IMR-90 (cell line): ENCODE measurements at regions not wholly inside any gene's neighbourhood (a gene's known extent, or its start where the extent isn't known, plus 50 kb on each side); places are given as distances from the start of the nearest gene placed in this dataset.

Experiments
- ATAC-seq: fragments of 200-7000 bp; cut with Tn5 transposase; 2 replicates; pipeline ENCODE4 v1.9.1; 2020; ENCODE audit warnings: low read depth, mild to moderate bottlenecking, moderate library complexity
- BruUV-seq: library from RNA; stranded (reverse); fragments of 400-500 nt; replicated peaks from 2 replicates; lab custom pipeline; 2021; lab: Mats Ljungman, UMichigan
- CTCF ChIA-PET: fragments of 300-600 bp; formaldehyde crosslinking; extraction: SDS; loops from one replicate; lab custom pipeline; 2021; ENCODE audit warnings: antibody characterized with exemption; lab: Yijun Ruan, JAX
- POLR2A ChIA-PET: fragments of 300-600 bp; sonication (Branson Sonifier 250); formaldehyde crosslinking; loops from one replicate; lab custom pipeline; 2022; ENCODE audit warnings: antibody characterized with exemption; ENCODE audit not compliant: unreplicated experiment; lab: Charles Lee
- DNase-seq: peaks from one replicate; pipeline ENCODE4 v3.0.0; 2013
- H2AFZ ChIP-seq: replicated peaks from 2 replicates; pipeline ENCODE3; 2013; ENCODE audit warnings: low read length, mild to moderate bottlenecking; ENCODE audit not compliant: poor library complexity
- H2AK5ac ChIP-seq: 2 replicates; pipeline ENCODE4 v1.6.1; 2013; ENCODE audit warnings: low read depth, low read length, inconsistent platforms
- H2AK9ac ChIP-seq: replicated peaks from 2 replicates; pipeline ENCODE3; 2013; ENCODE audit warnings: mild to moderate bottlenecking, low read depth, low read length, moderate library complexity; ENCODE audit not compliant: poor library complexity
- H2BK120ac ChIP-seq: 2 replicates; pipeline ENCODE4 v1.6.1; 2013; ENCODE audit warnings: low read depth, low read length, inconsistent platforms
- H2BK15ac ChIP-seq: 3 replicates; pipeline ENCODE4 v1.6.1; 2013; ENCODE audit warnings: low read depth, low read length, inconsistent platforms
- H2BK20ac ChIP-seq: 2 replicates; pipeline ENCODE4 v1.6.1; 2013; ENCODE audit warnings: low read depth, mild to moderate bottlenecking, inconsistent platforms, low read length, moderate library complexity
- H2BK5ac ChIP-seq: 2 replicates; pipeline ENCODE4 v1.6.1; 2013; ENCODE audit warnings: mild to moderate bottlenecking, low read depth, low read length, inconsistent platforms; ENCODE audit not compliant: poor library complexity, severe bottlenecking
- H3K14ac ChIP-seq: replicated peaks from 2 replicates; pipeline ENCODE4 v1.6.1; 2013; ENCODE audit warnings: low read depth, low read length, inconsistent platforms
- H3K18ac ChIP-seq: 2 replicates; pipeline ENCODE4 v1.6.1; 2013; ENCODE audit warnings: low read depth, low read length, control low read depth
- H3K23ac ChIP-seq: 2 replicates; pipeline ENCODE4 v1.6.1; 2013; ENCODE audit warnings: low read depth, low read length, inconsistent platforms
- H3K27ac ChIP-seq: 2 replicates; pipeline ENCODE4 v1.5.1; 2013; ENCODE audit warnings: mild to moderate bottlenecking, control low read depth, low read length; ENCODE audit not compliant: insufficient read depth
- H3K27me3 ChIP-seq: 2 replicates; pipeline ENCODE4 v1.6.1; 2013; ENCODE audit warnings: low read length; ENCODE audit not compliant: control insufficient read depth, insufficient read depth
- H3K36me3 ChIP-seq: 2 replicates; pipeline ENCODE4 v1.6.1; 2013; ENCODE audit warnings: low read length, mixed read lengths; ENCODE audit not compliant: control insufficient read depth, insufficient read depth
- H3K4ac ChIP-seq: 2 replicates; pipeline ENCODE4 v1.6.1; 2013; ENCODE audit warnings: low read depth, low read length, inconsistent platforms
- H3K4me1 ChIP-seq: 2 replicates; pipeline ENCODE4 v1.6.1; 2013; ENCODE audit warnings: low read length, mixed read lengths; ENCODE audit not compliant: control insufficient read depth, insufficient read depth
- H3K4me2 ChIP-seq: 2 replicates; pipeline ENCODE4 v1.6.1; 2013; ENCODE audit warnings: low read depth, mild to moderate bottlenecking, control low read depth, low read length, moderate library complexity
- H3K4me3 ChIP-seq: 2 replicates; pipeline ENCODE4 v1.5.1; 2013; ENCODE audit warnings: low read depth, mild to moderate bottlenecking, control low read depth, low read length, moderate library complexity; ENCODE audit not compliant: insufficient read depth
- H3K56ac ChIP-seq: 2 replicates; pipeline ENCODE4 v1.6.1; 2013; ENCODE audit warnings: low read length, inconsistent platforms; ENCODE audit not compliant: insufficient read depth; ENCODE audit errors: extremely low read depth
- H3K79me1 ChIP-seq, 2 experiments: 2 replicates each; pipeline ENCODE4 v1.6.1; 2013; ENCODE audit warnings: low read length in 2 of 2, inconsistent platforms in 1 of 2, low read depth in 1 of 2
- H3K9ac ChIP-seq: 2 replicates; pipeline ENCODE4 v1.6.1; 2013; ENCODE audit warnings: low read depth, low read length, control low read depth
- H3K9me1 ChIP-seq: 2 replicates; pipeline ENCODE4 v1.6.1; 2013; ENCODE audit warnings: low read length, inconsistent platforms; ENCODE audit not compliant: insufficient read depth
- H3K9me3 ChIP-seq: 2 replicates; pipeline ENCODE4 v1.6.1; 2013; ENCODE audit warnings: low read length; ENCODE audit not compliant: control insufficient read depth, insufficient read depth
- H4K20me1 ChIP-seq: 2 replicates; pipeline ENCODE4 v1.6.1; 2013; ENCODE audit warnings: low read length, inconsistent platforms; ENCODE audit not compliant: insufficient read depth
- H4K5ac ChIP-seq: 2 replicates; pipeline ENCODE4 v1.6.1; 2013; ENCODE audit warnings: mild to moderate bottlenecking, low read depth, low read length, control low read depth
- H4K8ac ChIP-seq, 2 experiments: 2 replicates each; pipeline ENCODE4 v1.6.1; 2013; ENCODE audit warnings: low read depth in 2 of 2, low read length in 2 of 2, control low read depth in 1 of 2, inconsistent platforms in 1 of 2
- H4K91ac ChIP-seq: 2 replicates; pipeline ENCODE4 v1.6.1; 2013; ENCODE audit warnings: low read depth, low read length, inconsistent platforms; ENCODE audit not compliant: insufficient read depth
- BHLHE40 ChIP-seq: fragments of 150-350 bp; IDR thresholded peaks from 2 replicates; pipeline ENCODE4 v1.6.1; 2016; ENCODE audit warnings: mild to moderate bottlenecking, low read depth, low read length
- CEBPB ChIP-seq: IDR thresholded peaks from 2 replicates; pipeline ENCODE4 v1.6.1; 2012; ENCODE audit warnings: low read depth, low read length, improper control_type of control experiment
- CHD1 ChIP-seq: IDR thresholded peaks from 2 replicates; pipeline ENCODE4 v1.6.1; 2012; ENCODE audit warnings: low read depth, low read length, improper control_type of control experiment
- CTCF ChIP-seq: conservative IDR thresholded peaks from 2 replicates; pipeline ENCODE4 v1.5.1; 2012; ENCODE audit warnings: mild to moderate bottlenecking, low read depth, low read length, improper control_type of control experiment
- ELK1 ChIP-seq: fragments of 150-350 bp; IDR thresholded peaks from 2 replicates; pipeline ENCODE4 v1.6.1; 2016; ENCODE audit warnings: low read depth, mild to moderate bottlenecking, low read length, moderate library complexity, borderline replicate concordance
- FOS ChIP-seq: fragments of 150-350 bp; IDR thresholded peaks from 2 replicates; pipeline ENCODE4 v1.6.1; 2016; ENCODE audit warnings: low read depth, low read length
- MAFK ChIP-seq: IDR thresholded peaks from 2 replicates; pipeline ENCODE4 v1.6.1; 2012; ENCODE audit warnings: low read depth, low read length, improper control_type of control experiment
- MAZ ChIP-seq: IDR thresholded peaks from 2 replicates; pipeline ENCODE4 v1.6.1; 2012; ENCODE audit warnings: low read depth, mild to moderate bottlenecking, low read length, improper control_type of control experiment, moderate library complexity, borderline replicate concordance
- MXI1 ChIP-seq: IDR thresholded peaks from 2 replicates; pipeline ENCODE4 v1.6.1; 2012; ENCODE audit warnings: low read depth, mild to moderate bottlenecking, low read length, moderate library complexity, borderline replicate concordance
- NFE2L2 ChIP-seq: fragments of 150-350 bp; IDR thresholded peaks from 2 replicates; pipeline ENCODE4 v1.6.1; 2016; ENCODE audit warnings: low read depth, mild to moderate bottlenecking, low read length
- POLR2A ChIP-seq: IDR thresholded peaks from 2 replicates; pipeline ENCODE4 v1.6.1; 2012; ENCODE audit warnings: mild to moderate bottlenecking, low read depth, low read length
- RAD21 ChIP-seq: IDR thresholded peaks from 2 replicates; pipeline ENCODE4 v1.6.1; 2012; ENCODE audit warnings: low read length, improper control_type of control experiment
- RFX5 ChIP-seq: IDR thresholded peaks from 2 replicates; pipeline ENCODE4 v1.8.0; 2012; ENCODE audit warnings: low read depth, mild to moderate bottlenecking, low read length, moderate library complexity
- SMC3 ChIP-seq: fragments of 150-350 bp; IDR thresholded peaks from 2 replicates; pipeline ENCODE4 v1.6.1; 2016; ENCODE audit warnings: low read depth, mild to moderate bottlenecking, antibody characterized with exemption, low read length, moderate library complexity
- USF2 ChIP-seq: fragments of 150-350 bp; IDR thresholded peaks from 2 replicates; pipeline ENCODE4 v1.6.1; 2017; ENCODE audit warnings: mild to moderate bottlenecking, antibody characterized with exemption, low read length, low read depth
- WGBS, 2 experiments: methylation state at CpG; one replicate each; pipeline versions ENCODE4 v1.1.5 to v1.1.7; 2013; ENCODE audit warnings: missing lambda C conversion rate in 2 of 2; ENCODE audit not compliant: insufficient read length in 1 of 2; ENCODE audit errors: extremely low coverage in 2 of 2; 5-methylcytosine and 5-hydroxymethylcytosine counted together
- dilution Hi-C: fragments of 300-500 bp; cut with HindIII; formaldehyde crosslinking; loops from one replicate; pipeline ENCODE4 v1.14.3; 2018; ENCODE audit warnings: low sequenced_read_pairs; ENCODE audit not compliant: unreplicated experiment
- in situ Hi-C: fragments of 300-500 bp; cut with MboI; formaldehyde crosslinking; loops from 3 replicates; pipeline ENCODE4 v1.14.3; 2019; ENCODE audit warnings: low sequenced_read_pairs, inconsistent platforms, mixed read lengths
- intact Hi-C: fragments of 100-400 bp; cut with micrococcal nuclease; formaldehyde crosslinking; loops from 2 replicates; pipeline ENCODE4 v1.10.0; 2022

- Histone ChIP-seq H3K4me3 (no peak overlapping the region), H3K14ac (no peak overlapping the region), H4K5ac (no peak overlapping the region), H2BK20ac (no peak overlapping the region), H3K27me3 (no peaks in the 10 kb centered on the region), H3K79me1 (no peaks in the 10 kb centered on the region), H2BK120ac (no peak overlapping the region), H3K4ac (no peak overlapping the region), H3K9ac (no peak overlapping the region), H3K4me2 (no peak overlapping the region), H3K36me3 (no peaks in the 10 kb centered on the region), H3K9me3 (no peaks in the 10 kb centered on the region), H2BK5ac (no peak overlapping the region), H3K27ac (no peak overlapping the region), H3K18ac (no peak overlapping the region), H3K4me1 (no peaks in the 10 kb centered on the region), H4K8ac (no peak overlapping the region), H3K56ac (no peak overlapping the region), H3K9me1 (no peaks in the 10 kb centered on the region), H2AK9ac (no peak overlapping the region), H4K20me1 (no peaks in the 10 kb centered on the region), H2AFZ (no peak overlapping the region), H2BK15ac (no peak overlapping the region), H2AK5ac (no peak overlapping the region), H3K23ac (no peak overlapping the region), H4K91ac (no peak overlapping the region)
- no peak for ATAC-seq
- dilution Hi-C loops, result no loop called here
- no peak for TF ChIP-seq BHLHE40
- TF ChIP-seq RFX5, result no peak
- TF ChIP-seq RAD21, result no peak
- no peak for TF ChIP-seq CTCF
- no peak for TF ChIP-seq MAZ
- no peak for TF ChIP-seq MXI1
- TF ChIP-seq MAFK, result no peak
- no peak for TF ChIP-seq SMC3
- TF ChIP-seq FOS, result no peak
- TF ChIP-seq ELK1, result no peak
- TF ChIP-seq POLR2A, result no peak
- no peak for TF ChIP-seq CEBPB
- no peak for TF ChIP-seq NFE2L2
- TF ChIP-seq CHD1, result no peak
- TF ChIP-seq USF2, result no peak
- intact Hi-C loops, result no loop called here
- in situ Hi-C loops, result no loop called here
- BruUV-seq, result no TSS peak
- WGBS, 2 experiments, result 69% methylated on average over 7 of the region's 12 CpGs; no CpG with 5 or more reads in 1 of the 2 experiments
- ChIA-PET CTCF (interaction anchor here (0.6 kb wide), 1 partner anchor 424 kb away, joined by 9 read pairs; no protein-coding TSS in a partner anchor), POLR2A (no interaction called here)
- DNase-seq, result no peak
Measured at GRCh38 chr10:6977398-6978186, 397.5 kb upstream of the PRKCQ start.
